ENCODE measurements at regions not wholly inside any gene's neighbourhood (a gene's known extent, or its start where the extent isn't known, plus 50 kb on each side); places are given as distances from the start of the nearest gene placed in this dataset.

DNA sequence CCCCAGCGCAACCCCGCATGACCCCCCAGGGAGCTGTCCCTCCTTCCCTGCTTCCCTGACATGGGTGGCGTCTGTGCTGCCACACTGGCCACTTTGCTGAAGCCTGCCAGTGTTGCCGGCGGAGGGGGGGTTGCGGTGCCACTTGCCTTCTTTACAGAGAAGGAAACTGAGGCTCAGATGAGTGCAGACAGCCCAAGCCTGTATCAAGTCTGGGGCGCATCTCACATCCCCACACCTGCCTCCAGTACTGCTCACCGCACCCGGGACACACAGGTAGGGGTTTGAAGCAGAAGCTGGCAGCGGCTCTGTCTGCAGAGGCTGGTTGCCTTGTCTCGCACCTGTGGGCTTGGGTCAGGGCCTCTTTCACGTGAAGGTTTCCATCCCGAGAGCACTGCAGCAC, 104.7 kb upstream of the RTL1 start:
- TF ChIP-seq POLR2AphosphoS5 (IDR thresholded peaks at IDR 0.05; ENCODE audit: low read depth, low read length), result no peak
- no peak for TF ChIP-seq POLR2A (IDR thresholded peaks at IDR 0.05; ENCODE audit: low read depth, low read length)
- TF ChIP-seq SPI1 (IDR thresholded peaks at IDR 0.05; ENCODE audit: low read depth, low read length), result no peak
- TF ChIP-seq TAF1 (IDR thresholded peaks at IDR 0.05; ENCODE audit: low read depth, low read length), result no peak
- no peak for TF ChIP-seq POU2F2 (IDR thresholded peaks at IDR 0.05; ENCODE audit: low read depth, low read length)
